Body of pancreas (tissue), 4 donors: ENCODE measurements at regions not wholly inside any gene's neighbourhood (a gene's known extent, or its start where the extent isn't known, plus 50 kb on each side); places are given as distances from the start of the nearest gene placed in this dataset.

Experiments used
- CTCF ChIP-seq, 7 experiments: fragments of 450-650 bp in 4 of 7; fragments of 200-600 bp in 3 of 7; sonication (generic) in 3 of 7; IDR thresholded peaks; one replicate each; pipeline ENCODE4 v1.5.1; 2016 to 2019; ENCODE audit warnings: antibody characterized with exemption in 7 of 7
- POLR2A ChIP-seq, 3 donors: fragments of 450-650 bp; IDR thresholded peaks; one replicate each; pipeline ENCODE4 v1.6.1; 2016; ENCODE audit warnings: antibody characterized with exemption in 3 of 3, mild to moderate bottlenecking in 2 of 3

- TF ChIP-seq CTCF (IDR thresholded peaks at IDR 0.05): no peak
- TF ChIP-seq POLR2A (IDR thresholded peaks at IDR 0.05): no peak
Measured at GRCh38 chr18:78920456-78921138, 59.0 kb upstream of the SALL3 start.
